NCI-H2107 treated with DMSO at 0.1 percent for 48 hours (cell line): ENCODE measurements at regions not wholly inside any gene's neighbourhood (a gene's known extent, or its start where the extent isn't known, plus 50 kb on each side); places are given as distances from the start of the nearest gene placed in this dataset.

Source experiments
- DNase-seq: peaks from one replicate; lab custom pipeline; 2025; ENCODE audit not compliant: unreplicated experiment; lab: John Stamatoyannopoulos, UW

DNA sequence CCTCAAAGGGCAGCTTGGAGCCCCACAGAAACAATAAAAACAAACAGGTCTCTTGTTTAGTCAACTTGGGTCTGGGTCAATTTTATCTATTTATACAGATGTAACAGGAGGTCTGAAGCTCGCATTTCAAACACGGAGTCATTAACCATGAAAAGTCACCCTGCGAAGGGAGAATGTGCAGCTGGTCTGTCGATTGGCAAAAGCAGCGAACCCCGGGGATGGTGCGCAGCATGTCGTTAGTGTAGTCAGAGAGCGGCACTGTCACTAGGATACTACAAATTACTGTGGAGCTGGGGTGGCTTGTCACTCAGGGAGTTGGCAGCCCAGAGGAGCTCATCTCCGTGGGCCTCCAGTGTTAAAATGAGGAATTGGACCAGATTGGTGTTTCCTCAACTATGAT, 190.4 kb upstream of the ARG1 start:
- DNase-seq, result peak; percentile 37

DNA sequence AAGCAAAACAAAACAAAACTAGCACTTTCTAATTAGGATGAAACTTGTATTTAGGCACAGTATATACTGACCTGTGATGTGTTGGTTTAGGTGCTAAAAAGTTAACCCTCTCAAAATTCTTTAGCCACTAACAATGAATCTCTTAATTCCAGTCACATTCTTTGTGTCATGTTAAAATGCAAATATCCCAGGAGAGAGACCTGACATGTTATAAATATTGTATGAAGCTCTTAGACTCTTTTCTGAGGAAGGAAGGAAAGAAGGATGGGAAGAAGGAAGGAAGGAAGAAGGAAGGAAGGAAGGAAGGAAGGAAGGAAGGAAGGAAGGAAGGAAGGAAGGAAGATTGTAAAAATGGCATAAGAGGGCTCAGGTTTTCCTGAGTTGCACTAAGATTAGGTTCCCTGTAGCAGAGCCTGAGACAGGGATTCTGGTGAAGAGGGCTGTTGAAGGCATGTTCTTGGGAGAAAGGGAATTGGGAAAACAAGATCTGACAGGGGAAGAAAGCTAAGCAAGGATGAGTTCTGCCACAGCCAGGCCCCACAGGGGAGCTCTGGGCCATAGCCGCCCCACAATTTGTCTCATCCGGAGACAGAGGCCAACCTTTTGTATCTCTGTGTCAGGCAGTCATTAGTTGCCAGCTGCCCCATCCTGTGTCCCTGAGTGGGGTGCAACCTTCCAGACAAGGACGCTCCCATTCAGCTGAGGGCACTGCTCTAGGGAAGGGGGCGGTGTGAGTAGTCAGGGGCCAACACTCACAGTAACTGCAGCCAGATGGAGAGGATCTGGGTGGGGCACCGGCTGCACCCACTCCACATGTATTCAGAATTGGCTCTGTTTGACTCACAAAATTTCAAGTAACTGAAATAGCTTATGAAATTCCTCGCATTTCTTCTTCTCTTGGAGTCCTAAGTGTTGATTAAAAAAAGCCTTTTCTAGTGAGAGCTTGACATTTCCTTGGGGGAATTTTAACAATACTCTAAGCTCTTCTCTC, 189.3 kb upstream of the ARG1 start:
- DNase-seq, result no peak

DNA sequence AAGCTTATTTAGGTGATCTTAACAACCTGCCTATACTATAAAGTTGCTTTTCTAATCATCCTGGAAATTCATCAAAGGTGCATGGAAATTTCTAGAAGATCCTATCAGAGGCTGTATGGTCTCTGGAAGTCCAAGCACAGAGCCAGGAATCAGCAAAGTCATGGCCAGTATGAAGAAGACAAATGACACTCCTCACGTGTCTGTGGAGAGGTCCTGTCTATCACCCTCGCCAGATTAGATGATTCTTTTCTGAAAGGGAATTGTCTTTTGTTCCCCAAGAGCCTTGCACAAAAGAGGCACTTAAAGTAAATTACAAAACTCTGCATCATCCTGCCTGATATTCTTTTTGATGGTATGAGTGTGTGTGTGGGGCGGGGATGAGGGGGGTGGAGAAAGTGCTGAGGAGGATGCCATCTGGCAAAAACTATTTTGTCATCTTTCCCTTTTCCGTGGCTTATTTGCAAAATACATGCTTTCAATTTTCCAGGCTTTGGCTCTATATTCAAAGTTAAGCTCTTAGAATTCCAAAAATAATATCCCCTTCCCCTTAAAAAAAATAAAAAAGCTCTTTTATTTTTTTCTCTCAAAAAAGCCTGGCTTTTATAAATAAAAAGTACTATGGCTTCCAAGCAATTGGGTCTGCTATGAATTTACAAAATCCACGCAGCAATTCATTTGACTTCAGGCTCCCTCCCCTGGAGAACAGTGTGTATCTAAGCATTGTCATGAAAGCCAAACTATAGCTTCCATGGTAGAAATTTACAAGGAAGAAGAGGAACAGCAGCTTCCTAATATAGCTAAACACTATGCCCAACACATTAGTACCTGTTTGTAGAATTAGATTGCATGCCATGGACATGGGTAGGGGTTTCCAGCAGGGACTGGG, 185.2 kb upstream of the ARG1 start:
- no peak for DNase-seq

DNA sequence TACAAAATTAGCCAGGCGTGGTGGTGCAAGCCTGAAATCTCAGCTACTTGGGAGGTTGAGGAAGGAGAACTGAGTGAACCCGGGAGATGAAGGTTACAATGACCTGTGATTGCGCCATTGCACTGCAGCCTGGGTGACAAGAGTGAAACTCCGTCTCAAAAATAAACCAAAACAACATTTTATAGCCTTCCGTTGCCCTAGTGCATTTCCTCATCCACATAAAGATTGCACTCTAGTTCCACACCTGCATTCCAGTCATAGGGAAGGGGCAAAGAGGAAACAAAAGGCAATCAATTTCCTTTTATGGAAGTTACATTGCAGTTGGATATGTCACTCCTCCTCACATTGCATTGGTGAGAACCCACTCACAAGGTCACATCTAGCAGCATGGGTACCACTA, 182.7 kb upstream of the ARG1 start:
- DNase-seq, result no peak

DNA sequence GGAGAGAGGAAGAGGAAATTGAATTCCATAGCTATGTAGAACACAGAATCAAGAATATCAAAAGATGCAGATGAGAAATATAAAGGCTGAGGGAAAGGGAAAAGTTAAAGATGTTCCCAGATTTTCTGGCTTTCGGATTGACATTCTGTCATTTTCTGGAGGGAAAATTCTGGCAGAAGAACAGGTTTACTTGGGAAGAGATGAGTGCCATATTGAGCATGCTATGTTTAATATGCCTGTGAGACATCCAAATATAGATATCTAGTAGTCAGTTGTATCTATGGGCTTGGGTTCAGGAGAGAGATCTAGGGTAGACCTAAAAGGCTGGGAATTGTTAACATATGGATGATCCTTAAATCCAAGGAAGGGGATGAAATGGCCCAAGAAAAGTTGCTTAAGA, 181.9 kb upstream of the ARG1 start:
- DNase-seq, result no peak

DNA sequence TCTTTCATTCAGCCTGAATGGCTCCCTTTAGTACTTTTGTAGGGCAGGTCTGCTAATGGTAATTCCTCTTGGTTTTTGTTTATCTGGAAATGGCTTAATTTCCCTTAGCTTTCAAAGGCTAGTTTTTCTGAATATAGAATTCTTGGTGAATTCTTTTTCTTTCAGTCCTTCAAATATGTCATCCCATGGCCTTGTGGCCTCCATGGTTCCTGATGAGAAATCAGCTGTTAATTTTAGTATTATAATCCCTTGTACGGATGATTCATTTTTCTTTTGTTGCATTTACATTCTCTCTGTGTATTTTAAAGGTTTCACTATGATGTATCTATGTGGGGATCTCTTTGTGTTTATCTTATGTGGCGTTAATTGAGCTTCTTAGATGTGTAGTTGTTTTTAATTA, 179.6 kb upstream of the ARG1 start:
- DNase-seq, result no peak

DNA sequence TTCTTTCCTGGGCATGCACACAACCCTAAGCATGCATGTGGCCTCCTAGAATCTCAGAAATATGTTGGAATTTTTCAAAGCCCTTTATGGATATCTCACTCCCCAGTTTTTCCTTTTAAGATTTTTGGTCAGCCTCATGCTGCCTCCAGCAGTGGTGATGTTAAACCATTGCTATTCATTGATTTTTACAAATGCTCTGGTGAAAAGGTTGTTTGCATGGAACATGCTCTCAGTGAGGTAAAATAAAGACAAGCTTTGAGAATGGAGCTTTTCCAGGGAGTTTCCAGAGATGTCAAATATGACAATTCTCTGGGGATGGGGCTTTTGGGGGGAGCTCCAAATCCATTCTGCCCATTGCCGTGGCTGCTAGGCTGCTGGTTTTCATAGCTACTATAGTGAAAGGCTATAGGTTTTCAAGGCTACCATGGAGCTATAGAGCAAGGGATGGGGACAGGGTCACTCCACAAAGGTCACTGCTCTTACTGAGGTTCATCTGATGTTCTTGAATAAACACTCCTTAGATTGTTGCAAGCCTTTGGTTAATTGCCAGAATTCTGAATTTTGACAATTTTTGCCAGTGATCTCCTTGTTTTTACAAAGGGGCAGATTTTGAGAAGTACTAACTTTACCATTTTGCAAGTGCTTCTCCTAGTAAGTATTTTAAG, 178.1 kb upstream of the ARG1 start:
- no peak for DNase-seq

DNA sequence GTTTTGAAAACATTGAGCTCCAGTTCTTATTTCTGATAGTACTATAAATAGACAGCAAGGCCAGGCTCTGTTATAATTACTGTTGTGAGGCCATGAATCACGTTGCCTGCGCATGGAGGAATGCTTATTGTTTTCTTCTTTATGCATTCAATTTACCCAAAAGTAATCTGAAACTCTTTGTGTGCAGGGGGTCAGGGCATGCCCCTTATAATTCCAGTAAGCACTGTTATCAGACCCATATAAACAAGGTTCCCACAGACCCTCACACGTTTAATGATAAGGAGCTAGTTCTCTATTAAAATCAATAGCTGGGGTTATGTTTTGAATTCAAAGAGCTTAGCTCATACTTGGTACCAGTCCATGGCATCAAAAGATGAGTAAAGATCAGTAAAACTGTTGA, 174.8 kb upstream of the ARG1 start:
- no peak for DNase-seq

DNA sequence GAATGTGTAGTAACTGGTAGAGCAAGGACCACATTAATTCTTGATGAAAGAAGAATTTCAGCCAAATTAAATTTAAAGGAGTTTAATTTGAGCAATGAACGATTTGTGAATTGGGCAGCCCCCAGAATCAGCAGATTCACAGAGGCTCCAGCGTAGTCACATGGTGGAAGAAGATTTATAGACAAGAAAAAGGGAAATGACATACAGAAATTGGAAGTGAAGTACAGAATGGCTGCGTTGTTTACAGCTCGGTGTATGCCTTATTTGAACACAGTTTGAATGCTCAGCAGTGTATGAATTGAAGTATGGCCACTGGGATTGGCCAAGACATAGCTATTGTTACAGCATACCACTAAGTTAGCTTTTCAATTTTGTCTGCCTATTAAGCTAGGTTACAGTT, 173.6 kb upstream of the ARG1 start:
- no peak for DNase-seq

DNA sequence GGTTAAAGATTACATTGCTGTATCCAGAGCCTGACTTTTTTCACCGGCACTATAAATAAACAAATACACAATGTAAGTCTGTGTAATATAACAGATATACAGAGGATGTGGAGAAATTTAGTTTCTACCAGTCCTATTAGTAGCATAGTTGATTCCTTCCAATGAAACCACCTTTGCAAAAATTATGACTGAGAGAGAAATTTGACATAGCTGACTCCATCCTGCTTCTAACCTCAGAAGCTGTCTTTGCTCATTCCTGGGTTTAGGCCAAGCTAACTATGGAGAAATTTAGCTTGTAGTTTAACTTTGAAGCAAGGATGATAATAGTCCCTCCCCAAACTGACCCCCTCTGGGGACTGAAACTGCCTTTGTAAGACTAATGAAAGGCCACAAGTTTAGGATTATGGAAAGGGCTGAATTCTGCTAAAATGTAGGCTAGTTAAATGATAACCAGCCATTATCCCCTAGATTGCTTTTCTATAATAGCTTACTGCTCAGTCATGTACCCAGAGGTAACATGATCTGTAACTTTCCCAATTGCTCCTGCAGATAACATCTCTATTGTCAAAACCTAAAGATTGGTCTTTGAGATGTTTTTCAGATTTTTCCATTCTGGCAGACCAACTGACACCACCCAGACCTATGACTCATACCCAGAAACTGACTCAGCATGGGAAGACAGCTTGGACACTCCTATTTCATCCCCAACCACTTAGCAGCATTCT, 172.8 kb upstream of the ARG1 start:
- no peak for DNase-seq

DNA sequence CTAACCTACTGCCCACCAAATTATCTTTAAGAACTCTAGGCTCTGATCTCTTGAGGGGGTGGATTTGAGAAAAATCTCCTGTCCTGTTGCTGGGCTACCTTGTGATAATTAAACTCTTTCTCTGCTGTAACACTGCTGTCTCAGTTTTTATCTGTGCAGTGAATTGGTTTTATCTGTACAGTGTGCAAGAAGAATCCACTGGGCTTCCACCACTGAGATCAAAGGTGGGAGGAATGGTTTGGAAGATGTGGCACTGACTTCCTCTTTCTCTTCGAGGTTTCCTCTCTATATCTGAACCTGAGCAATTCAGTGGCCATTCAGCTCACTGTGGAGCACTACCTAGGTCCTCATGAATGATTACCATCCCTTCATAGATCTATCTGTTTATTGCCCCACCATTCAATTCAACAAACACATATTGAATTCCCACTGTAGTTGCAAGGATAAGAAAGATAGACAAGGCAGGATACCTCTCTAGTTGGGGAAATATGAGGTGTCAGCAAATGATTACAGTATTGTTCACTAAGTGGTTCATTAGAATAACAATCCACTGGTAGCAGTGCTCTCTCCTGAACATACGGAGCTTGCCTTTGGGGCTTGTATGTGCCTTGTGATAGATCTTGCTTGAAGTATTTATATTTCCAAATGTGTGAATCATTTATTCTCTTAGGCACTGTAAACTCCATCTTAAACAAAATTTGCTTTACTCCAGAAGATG, 172.1 kb upstream of the ARG1 start:
- DNase-seq, result no peak

DNA sequence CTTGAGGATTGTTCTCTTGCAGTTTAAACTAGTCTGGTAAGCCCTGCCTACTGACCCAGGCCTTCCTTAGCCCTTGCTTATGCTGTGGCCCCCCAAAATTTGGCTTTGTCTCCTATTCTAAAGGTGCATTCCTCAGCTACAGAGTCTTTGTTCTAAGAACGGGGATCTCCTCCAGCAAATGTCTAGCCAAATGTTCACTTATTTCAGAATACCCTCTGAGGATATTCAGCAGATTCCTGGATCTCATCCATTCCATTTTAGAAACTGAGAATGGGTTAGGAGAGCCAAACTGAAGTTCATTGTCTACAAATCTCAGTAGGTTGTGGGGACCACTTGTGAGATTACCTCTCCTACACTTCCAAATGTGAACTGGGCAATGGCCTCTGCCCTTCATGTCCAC, 164.2 kb upstream of the ARG1 start:
- no peak for DNase-seq

DNA sequence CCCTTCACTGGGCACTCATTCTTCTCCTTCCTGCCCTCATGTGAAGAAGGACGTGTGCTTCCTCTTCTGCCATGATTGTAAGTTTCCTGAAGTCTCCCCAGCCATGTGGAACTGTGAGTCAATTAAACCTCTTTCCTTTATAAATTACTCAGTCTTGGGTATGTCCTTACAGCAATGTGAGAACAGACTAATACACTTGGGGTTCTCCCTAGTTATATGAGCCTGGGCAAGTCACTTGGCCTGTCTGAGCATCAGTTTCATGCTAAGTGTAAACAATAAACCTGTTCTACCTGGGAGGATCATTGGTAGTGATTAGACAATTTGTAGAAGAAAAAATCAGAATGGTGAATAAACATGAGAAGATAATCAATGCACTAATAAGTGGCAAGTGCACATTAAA, 162.2 kb upstream of the ARG1 start:
- no peak for DNase-seq

DNA sequence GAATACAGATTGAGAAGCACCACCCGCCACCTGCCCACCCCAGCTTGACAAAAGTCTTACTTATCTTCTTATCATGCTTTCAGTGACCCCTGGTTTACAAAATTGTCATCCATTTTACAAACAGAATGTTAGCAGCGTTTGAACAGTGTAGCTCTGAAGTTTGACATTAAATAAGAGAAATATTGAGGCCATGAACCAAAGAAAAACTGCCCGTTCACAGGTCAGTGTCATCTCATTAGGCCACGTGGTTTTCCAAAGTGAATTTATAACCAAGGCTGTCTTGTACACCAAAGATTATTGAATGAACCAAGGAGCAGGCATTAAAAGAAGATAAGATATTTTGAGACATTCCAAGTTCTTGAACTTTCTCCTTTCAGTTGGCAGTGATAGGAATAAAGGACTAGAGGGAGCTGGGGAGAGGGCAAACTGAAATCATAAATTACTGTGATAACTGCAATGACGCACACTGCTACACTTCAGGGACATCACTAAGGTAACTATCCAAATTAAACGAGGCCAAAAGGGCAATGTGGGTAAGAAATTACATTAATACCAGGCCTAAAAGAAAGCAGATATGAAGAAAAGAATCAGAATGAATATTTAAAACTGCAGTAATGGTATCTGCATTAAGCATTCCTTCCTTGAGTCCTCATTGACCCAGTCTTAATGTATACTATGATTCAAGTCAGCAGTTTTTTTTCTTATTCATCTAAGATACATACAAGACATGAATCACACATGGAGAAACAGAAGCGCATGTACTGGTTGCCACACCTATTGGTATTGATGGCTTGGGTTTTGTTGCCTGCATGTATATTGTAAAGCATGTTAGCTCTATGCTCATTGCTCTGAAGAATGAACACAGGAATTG, 159.8 kb upstream of the ARG1 start:
- DNase-seq, result no peak

DNA sequence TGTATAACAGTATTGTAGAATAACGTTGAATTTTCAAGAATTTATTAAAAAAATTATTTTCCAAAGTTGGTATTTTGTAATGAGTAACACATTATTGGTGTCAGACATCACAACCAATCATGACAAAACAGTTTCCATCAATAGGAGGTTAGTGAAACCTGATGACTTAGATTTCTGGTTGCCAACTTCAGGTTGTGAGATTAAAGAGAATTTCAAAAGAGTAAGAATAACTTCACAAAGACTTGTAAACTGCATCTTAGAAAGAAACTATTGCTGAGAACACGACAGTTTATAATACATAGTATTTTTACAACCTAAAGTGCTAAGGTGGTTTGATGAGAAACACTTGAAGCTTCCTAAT, 159.2 kb upstream of the ARG1 start:
- DNase-seq, result no peak

DNA sequence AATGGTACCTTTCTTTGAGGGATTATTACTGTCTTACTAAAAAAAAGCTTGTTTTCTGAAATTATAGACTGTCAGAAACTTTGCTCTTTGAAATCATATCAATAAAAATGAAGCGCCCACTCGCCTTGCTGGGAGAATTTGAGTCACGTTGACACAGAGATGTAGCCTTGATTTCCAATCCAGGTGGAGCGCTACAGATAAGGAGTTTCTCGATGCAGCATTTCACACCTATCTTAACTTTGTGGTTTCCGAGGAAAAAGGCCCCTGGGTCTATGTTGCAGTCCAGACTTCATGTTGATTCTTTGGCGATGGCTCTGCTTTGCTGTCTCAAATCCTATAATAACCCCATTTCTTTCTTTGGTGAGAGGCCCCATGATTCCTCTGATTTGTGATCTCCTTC, 158.1 kb upstream of the ARG1 start:
- DNase-seq, result no peak

DNA sequence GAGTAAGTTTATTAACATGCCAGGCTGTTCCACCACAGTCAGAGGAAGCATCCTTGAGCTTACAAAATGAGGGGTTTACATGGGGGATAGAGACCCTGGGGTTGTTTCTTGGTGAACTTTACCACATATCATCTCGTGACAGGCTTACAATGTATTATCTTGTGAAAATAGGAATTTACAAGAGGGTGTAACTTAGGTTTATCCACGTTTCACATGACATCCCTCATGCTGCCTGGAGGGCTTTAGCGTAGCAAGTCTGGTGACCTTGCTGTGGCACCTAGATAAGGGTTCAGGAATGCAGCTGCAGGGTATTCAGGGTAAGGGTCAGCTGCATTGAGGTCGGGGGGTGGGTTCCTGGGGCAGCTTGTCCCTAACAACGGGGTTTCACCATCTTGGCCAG, 154.6 kb upstream of the ARG1 start:
- no peak for DNase-seq

DNA sequence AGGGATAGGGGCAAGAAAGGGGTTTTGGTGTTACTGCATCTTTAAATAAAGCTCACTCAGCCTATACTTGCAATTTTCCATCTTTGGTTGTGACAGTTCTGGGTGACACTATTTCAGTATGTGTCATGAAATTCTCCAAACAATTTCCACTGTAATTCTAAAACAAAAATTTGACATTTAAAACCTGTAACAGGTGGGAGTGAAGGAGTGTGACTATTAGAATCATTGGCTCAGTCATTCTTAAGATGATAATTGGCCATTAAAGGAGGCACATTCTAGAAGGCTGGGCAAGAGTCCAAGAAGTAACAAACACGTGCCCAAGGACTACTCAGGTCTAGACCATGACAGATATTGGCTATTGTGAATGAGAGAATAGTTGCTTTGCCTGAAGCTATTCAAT, 153.3 kb upstream of the ARG1 start:
- peak; percentile 2 for DNase-seq

DNA sequence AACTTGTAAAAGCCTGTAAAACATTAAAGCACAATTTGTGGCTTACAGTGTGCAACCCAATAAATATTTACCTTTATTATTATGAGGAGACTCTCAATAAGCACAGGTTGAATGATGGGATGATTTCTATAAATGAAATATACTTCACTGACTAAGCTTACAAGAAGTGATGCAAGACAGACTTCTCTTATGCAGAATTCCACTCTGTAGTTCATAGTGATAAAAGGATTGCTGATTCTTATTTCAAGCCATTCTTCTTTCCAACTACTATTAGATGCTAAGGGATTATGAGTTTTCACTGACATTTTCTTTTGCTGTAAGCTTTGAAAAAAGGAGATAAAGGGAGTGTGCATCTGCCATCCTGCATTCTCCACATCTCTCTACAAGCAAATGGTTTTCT, 149.0 kb upstream of the ARG1 start:
- DNase-seq, result no peak
